Activated B cell treated with CpG ODN at 0.5 μM for 24 hours (primary cell): ENCODE measurements at regions not wholly inside any gene's neighbourhood (a gene's known extent, or its start where the extent isn't known, plus 50 kb on each side); places are given as distances from the start of the nearest gene placed in this dataset.

Source experiments
- ATAC-seq: fragments of 200-7000 bp; cut with Tn5 transposase; one replicate; pipeline ENCODE4 v1.10.0; 2021; ENCODE audit warnings: low read depth, mild to moderate bottlenecking, moderate library complexity
- CTCF ChIA-PET: fragments of 350-600 bp; sonication (Branson Sonifier 250); formaldehyde crosslinking; loops from one replicate; lab custom pipeline; 2021; ENCODE audit warnings: antibody characterized with exemption; lab: Charles Lee
- POLR2A ChIA-PET: fragments of 350-600 bp; sonication (Branson Sonifier 250); formaldehyde crosslinking; loops from one replicate; lab custom pipeline; 2021; ENCODE audit warnings: antibody characterized with exemption; lab: Charles Lee
- DNase-seq: peaks from one replicate; pipeline ENCODE4 v3.0.0; 2022
- H3K27ac Mint-ChIP-seq: one replicate; pipeline ENCODE4 v1.8.0; 2020; ENCODE audit warnings: mixed read lengths
- H3K27me3 Mint-ChIP-seq: one replicate; pipeline ENCODE4 v1.8.0; 2021; ENCODE audit warnings: mixed read lengths
- H3K36me3 Mint-ChIP-seq: one replicate; pipeline ENCODE4 v1.8.0; 2021; ENCODE audit warnings: low read depth, mixed read lengths
- H3K4me1 Mint-ChIP-seq: one replicate; pipeline ENCODE4 v1.8.0; 2021; ENCODE audit warnings: mixed read lengths
- H3K4me3 Mint-ChIP-seq: one replicate; pipeline ENCODE4 v1.8.0; 2020; ENCODE audit warnings: mild to moderate bottlenecking, mixed read lengths
- H3K9me3 Mint-ChIP-seq: one replicate; pipeline ENCODE4 v1.8.0; 2020; ENCODE audit warnings: mixed read lengths
- intact Hi-C: fragments of 100-400 bp; cut with micrococcal nuclease; formaldehyde crosslinking; loops from one replicate; pipeline ENCODE4 v1.15.1; 2024
- TF ChIP-seq, protein P1 (sequence below): fragments of 200-600 bp; IDR thresholded peaks from one replicate; pipeline ENCODE4 v1.8.0; 2022; ENCODE audit warnings: antibody characterized with exemption, mild to moderate bottlenecking

- ChIA-PET POLR2A (no interaction called here), CTCF (no interaction called here)
- Mint-ChIP-seq H3K27ac (no peak overlapping the region), H3K27me3 (no peaks in the 10 kb centered on the region), H3K4me1 (no peaks in the 10 kb centered on the region), H3K4me3 (no peak overlapping the region), H3K9me3 (peaks cover 3% of the 10 kb centered on the region), H3K36me3 (no peaks in the 10 kb centered on the region)
- ATAC-seq = no peak
- intact Hi-C loops = no loop called here
- no peak for DNase-seq
- TF ChIP-seq, protein P1, sequence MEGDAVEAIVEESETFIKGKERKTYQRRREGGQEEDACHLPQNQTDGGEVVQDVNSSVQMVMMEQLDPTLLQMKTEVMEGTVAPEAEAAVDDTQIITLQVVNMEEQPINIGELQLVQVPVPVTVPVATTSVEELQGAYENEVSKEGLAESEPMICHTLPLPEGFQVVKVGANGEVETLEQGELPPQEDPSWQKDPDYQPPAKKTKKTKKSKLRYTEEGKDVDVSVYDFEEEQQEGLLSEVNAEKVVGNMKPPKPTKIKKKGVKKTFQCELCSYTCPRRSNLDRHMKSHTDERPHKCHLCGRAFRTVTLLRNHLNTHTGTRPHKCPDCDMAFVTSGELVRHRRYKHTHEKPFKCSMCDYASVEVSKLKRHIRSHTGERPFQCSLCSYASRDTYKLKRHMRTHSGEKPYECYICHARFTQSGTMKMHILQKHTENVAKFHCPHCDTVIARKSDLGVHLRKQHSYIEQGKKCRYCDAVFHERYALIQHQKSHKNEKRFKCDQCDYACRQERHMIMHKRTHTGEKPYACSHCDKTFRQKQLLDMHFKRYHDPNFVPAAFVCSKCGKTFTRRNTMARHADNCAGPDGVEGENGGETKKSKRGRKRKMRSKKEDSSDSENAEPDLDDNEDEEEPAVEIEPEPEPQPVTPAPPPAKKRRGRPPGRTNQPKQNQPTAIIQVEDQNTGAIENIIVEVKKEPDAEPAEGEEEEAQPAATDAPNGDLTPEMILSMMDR = no peak
These were observed 493.1 kb downstream of the XIRP2 start for GRCh38 chr2:167381349-167381748.

DNA sequence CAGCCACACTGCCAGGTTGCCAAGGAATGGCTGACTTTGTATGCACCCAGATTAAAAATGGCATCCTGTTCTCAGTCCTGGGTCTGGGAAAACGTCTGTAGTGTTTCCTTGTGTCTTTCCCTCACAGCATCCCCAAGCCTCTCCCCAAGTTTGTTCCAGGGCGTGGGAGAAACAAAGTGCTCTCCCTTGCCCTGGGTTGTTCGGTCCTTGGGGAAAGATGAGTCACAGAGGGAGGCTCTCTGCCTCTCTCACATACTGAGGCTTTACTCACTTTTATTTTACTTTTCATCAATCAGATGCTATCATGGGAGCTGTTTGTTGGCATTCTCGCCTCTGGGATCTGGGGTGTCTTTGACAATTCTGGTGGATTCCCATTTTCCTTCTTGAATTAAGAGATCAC, 492.3 kb downstream of the XIRP2 start:
- no peak for DNase-seq
- intact Hi-C loops = no loop called here
- H3K27me3 Mint-ChIP-seq = no peaks in the 10 kb centered on the region
- H3K9me3 Mint-ChIP-seq = peaks cover 3% of the 10 kb centered on the region
- ChIA-PET POLR2A (no interaction called here), CTCF (no interaction called here)
- H3K36me3 Mint-ChIP-seq = no peaks in the 10 kb centered on the region
- no peaks in the 10 kb centered on the region for H3K4me1 Mint-ChIP-seq
- TF ChIP-seq, protein P1 = no peak
- H3K4me3 Mint-ChIP-seq = no peak overlapping the region
- ATAC-seq = no peak
- no peak overlapping the region for H3K27ac Mint-ChIP-seq

- intact Hi-C loops = no loop called here
- POLR2A ChIA-PET = no interaction called here
- H3K4me3 Mint-ChIP-seq = no peak overlapping the region
- DNase-seq = no peak
- TF ChIP-seq, protein P1 = no peak
- no peaks in the 10 kb centered on the region for H3K4me1 Mint-ChIP-seq
- no peaks in the 10 kb centered on the region for H3K36me3 Mint-ChIP-seq
- no peaks in the 10 kb centered on the region for H3K27me3 Mint-ChIP-seq
- CTCF ChIA-PET = no interaction called here
- H3K27ac Mint-ChIP-seq = no peak overlapping the region
- peaks cover 3% of the 10 kb centered on the region for H3K9me3 Mint-ChIP-seq
- ATAC-seq = no peak
These were observed 491.8 kb downstream of the XIRP2 start for GRCh38 chr2:167380094-167380493.

DNA sequence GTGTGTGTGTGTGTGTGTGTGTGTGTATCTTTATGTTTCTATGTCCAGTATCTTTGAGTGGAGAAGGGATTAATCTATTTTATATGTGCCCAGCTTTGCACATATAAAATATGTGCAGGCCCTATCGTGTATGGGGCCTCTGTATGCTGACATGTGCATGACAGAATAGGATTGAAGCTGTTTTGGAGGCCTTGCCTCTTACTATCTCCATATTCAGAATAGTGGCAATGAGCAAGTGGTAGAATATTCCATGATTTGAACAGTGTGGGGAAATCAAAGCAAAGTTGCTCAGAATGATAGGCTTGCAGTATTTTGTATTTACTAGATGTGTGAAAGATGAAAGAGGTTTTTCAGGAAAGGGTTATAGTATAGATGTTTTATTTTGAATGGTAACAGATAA, 480.8 kb downstream of the XIRP2 start:
- TF ChIP-seq, protein P1 = no peak
- Mint-ChIP-seq H3K9me3 (peaks cover 6% of the 10 kb centered on the region), H3K4me3 (no peak overlapping the region), H3K27ac (no peak overlapping the region), H3K27me3 (no peaks in the 10 kb centered on the region), H3K4me1 (no peaks in the 10 kb centered on the region), H3K36me3 (no peaks in the 10 kb centered on the region)
- ATAC-seq = no peak
- ChIA-PET POLR2A (no interaction called here), CTCF (interaction anchor here (0.6 kb wide), 1 partner anchor 738 kb away, joined by 3 read pairs; no protein-coding TSS in a partner anchor)
- intact Hi-C loops = no loop called here
- no peak for DNase-seq

DNA sequence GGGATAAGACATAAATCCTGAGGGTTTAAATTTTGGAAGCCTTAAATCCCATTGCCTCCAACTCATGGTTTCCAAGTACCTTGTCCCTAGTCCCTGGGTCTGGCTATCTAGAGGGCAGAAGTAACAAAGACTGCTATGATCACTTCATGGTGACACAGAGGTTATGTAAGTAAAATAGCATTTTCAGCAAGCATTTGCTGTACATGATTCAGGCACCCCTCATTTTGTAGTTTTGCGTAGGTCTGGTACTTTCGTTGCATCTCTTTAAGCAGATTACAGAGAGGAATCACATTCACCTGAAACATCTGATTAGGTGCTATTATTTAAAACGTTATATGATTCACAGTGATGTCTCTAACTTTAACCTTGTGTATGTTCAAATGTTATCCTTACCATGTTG, 480.1 kb downstream of the XIRP2 start:
- ChIA-PET POLR2A (no interaction called here), CTCF (no interaction called here)
- Mint-ChIP-seq H3K4me3 (no peak overlapping the region), H3K27me3 (no peaks in the 10 kb centered on the region), H3K36me3 (no peaks in the 10 kb centered on the region), H3K9me3 (peaks cover 6% of the 10 kb centered on the region), H3K27ac (no peak overlapping the region), H3K4me1 (no peaks in the 10 kb centered on the region)
- ATAC-seq = no peak
- TF ChIP-seq, protein P1 = no peak
- intact Hi-C loops = no loop called here
- DNase-seq = no peak
